GM19438 (cell line): ENCODE measurements at regions not wholly inside any gene's neighbourhood (a gene's known extent, or its start where the extent isn't known, plus 50 kb on each side); places are given as distances from the start of the nearest gene placed in this dataset.

Source experiments
- ATAC-seq: cut with Tn5 transposase; IDR thresholded peaks from one replicate; pipeline ENCODE4 v1.9.1; 2021; ENCODE audit warnings: low read depth; ENCODE audit not compliant: unreplicated experiment

DNA sequence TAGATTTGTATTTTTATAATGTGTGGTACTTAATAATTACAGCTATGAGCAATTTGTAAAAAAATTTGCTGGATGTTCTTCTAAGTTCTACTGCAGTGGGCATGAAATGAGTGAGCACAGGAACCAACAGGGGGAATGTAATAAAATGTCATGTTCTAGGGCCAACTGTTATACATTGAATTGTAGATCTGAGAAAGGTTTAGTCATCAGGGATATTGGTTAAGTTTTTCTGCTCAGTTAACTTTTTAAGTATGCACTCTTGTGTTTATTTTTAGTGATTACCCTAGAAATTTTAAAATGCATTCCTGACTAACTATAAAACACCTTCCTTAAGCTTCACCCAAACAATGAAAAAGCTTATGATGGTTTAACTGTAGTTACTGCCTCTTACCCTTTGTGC is 101.8 kb downstream of the CAND1 start:
- ATAC-seq = no peak

DNA sequence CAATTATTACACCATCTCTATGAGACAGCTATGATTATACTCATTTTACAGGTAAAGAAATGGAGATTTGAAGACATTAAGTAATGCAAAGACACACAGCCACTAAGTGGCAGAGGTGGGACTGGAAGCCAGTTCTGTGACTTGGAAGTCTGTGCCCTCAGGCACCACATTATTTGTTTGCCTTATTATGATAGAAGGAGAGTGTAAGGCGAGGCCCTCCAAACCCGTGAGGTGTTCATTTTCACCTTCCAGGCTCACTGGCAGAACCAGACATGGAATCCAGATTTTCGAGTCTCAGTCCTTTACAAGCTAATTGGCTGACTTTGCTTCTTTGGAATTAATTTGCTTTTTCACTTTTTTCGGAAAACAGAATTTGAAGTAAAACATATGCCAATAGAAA is 107.9 kb downstream of the CAND1 start:
- ATAC-seq = no peak

DNA sequence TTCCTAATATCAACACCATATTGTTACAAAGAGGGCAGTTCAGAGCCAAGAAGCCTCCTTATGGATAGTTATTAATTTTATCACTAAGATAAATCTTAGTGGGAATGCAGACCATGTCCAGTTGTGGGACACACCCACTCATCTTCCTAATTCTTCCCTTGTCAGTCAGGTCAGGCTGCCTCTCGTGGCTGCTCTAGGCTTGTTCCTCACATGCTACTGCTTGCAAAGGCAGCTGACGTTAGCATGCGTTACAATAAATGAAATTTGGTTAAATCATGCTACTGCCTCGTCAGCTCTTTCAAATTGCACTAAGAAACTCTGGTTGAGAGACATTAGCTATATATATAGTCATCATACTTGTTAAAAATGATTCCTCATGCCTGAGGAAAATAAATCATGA is 108.4 kb downstream of the CAND1 start:
- no peak for ATAC-seq

DNA sequence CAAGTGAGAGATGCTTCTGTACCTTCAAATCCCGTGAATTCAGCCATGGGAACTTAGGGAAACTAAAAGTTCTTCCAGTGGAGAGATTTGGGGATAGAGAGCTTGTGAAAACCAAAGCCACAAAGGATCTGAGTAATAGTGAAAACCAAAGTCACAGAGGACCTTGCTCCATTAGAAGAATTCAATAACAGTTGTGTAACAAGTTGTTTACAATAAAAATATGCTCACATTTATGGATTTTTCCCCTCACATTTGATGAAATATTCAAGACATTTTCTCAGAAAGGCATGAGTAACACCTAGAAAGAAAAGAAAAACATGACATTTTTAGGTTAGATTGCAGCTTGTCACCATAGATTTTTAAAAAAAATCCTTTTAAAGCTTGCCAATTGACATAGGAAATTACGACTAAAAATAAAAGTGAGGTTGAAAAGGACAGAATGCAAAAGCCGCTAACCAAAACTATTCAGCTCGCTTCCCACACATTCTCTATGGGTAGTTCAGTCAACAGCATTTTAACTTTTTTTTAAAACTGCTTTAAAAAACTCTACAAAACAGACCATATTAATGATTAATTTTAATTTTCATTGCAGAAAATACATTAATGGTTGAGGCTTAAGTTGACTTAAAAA is 113.2 kb downstream of the CAND1 start:
- no peak for ATAC-seq

DNA sequence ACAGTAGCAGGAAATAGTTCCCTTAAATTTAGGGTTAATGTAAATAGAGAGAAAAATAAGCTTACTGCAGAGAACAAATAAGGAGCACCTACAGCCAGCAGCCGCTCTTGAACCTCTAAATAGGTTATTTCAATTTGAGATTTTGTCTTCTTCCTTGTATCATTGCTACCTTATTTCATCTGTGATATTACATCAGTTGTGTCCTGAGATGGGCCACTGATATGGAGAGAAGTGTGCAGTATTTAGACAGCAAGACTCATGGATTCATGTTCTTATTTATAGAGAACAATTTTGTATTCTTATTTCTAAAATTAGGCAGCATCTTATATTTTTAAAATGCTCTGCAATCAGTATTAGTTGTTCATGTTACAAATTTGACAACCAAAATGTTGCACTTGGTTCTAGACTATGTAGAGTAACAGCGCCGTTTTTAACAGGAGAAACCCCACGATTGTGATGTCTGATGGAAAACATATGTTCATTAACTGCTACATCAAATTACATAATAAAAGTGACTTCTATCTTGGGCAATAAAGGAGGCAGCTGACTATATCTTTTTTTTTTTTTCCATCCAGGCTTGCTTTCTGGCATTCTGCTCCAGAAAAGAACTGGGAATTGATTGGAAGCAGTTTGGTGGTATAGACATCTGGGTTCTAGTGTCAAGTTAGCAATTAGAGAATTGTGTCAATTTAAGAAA is 117.9 kb downstream of the CAND1 start:
- ATAC-seq = no peak

DNA sequence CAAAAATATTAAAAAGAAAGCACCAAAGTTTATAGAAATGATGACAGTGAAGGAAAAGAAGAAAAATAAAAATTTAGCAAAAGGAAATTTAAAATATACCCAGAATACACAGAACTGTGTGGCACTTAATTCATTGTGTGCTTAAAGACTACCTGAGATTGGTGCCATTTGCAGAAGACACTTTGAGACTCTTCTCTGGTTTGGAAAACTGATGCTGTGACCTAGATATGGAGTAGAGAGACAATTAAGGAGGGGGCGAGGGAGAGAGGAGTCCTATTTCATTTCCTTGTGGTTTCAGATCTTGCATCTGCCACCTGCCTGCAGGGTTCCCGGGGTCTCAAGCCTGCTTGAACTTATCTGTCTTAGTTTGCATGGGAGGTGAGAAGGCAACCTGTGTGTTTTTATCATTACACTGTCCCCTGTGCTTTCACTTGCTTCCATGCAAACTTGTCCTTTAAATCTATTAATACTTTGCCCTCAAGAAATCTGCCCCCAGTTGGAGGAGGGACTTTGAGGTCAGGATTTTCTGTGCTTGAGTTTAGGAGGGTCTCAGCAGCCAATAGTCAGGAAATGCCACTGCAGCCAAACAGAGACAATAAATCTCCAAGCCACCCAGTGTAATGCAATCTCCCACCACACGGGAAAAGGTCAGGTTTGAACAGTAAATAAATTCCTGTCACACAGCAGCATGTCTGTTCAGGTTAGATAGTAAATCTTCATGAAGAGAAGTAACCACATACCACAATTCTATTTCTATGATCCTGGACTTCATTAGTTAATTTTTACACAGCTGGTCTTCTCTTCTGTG is 119.4 kb downstream of the CAND1 start:
- ATAC-seq = no peak

DNA sequence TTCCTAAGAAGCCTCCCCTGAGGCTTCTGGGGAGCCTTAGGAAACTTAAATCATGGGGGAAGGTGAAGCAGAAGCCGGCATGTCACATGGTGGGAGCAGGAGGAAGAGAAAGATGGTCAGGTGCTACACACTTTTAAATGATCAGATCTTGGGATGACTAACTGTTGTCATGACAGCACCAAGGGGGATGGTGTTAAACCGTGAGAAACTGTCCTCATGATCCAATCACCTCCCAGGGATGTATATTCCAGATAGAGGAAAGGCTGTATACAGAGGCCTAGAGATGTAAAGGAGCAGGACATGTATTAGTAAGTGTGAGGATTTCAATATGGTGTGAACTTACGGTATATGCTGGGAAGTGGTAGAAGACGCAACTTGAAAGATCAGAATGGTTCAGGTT is 121.1 kb downstream of the CAND1 start:
- ATAC-seq = no peak

DNA sequence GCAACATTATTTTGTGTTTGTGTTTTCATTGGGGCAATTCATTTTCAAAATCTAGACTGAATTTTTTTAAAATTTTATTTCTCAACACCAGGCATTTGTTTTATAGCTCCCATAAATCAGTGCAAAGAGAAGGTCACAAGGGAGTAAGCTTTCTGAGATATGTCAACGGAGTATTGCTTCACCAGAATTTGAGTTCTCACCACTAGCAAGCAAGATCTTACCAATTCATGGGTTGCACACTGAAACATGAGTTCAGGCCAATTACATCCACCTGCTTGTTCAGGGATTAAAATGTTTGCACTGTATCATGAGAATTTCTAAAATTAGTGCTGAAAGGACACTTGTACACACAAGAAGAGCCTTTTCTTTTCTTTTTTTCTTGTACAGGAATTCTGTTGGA is 121.9 kb downstream of the CAND1 start:
- ATAC-seq = no peak

DNA sequence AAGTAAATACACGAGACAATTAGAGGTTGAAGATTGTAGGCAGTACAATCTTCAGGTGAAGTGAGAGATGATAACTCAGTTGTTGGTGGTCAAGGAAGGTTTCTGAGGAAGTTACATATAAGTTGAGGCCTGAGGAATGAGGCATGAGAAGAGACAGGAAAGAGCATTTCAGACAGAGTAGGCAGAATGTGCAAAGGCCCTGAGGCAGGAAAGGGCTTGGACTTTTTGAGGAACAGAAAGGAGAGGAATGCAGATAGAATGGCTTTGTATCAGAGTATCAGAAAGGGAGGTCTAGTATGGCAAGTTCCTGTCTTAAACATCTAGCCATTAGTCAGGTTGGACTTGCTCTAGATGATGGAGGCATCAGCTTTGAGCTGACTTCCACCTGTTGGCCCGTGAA is 122.5 kb downstream of the CAND1 start:
- no peak for ATAC-seq

DNA sequence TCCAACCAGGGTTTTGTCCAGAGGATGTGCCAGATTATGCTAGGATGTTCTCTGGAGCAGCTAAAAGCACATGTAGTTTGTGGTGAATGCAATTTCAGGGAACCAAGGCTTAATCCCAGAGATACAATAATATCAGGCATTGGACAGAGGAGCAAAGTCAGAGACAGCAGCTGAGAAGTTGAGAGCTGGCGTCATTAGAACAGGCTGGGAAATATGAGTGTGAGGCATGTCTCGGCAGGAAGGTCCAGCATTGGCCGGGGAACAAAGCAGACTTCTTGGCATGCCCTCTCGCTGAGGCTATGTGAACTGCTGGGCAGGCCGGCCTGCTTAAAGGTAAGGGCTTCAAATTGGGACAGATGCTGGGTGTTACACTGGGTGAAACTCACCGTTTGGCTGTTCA is 125.4 kb downstream of the CAND1 start:
- no peak for ATAC-seq

DNA sequence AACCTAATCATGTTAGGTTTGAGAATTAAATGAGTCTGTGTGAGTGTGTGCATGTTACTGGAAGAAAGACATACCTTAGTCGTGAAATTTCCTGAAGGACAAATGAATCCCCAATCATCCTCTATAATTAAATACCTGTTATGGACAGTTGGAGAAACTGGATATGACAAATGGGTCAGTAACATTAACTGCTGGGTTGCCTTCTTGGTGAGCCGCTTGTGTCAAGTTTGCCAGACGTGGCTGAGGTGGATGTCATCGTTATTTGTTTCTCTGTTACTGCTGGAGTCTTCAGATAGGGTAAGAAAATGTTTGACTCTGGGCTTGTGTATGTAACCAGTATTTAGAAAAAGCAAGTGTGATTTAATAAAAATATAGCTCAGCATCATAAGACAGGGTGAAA is 131.6 kb downstream of the CAND1 start:
- no peak for ATAC-seq

DNA sequence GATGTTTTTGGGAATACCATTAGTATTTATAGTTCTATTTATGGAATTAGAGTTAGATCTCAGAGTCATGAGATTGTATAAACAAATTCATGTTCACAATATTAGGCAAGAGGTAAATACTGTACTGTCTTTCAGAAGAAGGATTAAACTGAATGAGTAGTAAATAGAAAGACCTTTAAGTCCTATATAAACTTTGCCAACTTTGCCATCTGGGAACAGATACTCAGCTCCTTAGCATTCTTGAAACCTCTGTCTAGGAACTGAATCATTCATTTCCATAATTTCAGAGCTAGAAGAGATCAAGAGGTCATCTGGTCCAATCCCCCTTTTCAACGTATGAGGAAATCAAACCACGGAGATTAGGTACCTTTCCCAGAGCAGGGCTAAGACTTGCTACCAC is 141.1 kb downstream of the CAND1 start:
- no peak for ATAC-seq

DNA sequence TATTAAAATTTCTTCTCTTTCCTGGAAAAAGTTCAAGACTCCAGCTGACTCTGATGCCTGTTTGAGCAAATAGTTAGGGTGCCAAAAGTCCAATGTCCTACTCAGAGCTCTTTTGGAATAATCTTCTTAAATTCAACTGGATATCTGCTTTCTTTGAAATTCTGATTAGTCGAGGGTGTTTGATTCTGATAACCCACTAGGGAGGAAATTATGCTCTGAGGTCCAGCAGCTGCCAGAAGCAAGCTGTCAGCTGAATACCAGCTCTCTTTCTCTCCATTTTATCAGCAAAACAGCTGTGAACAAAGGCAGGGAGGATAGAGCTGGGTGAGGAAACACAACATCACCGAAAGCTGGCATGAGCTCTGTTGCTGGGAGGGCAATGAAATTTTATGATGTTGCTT is 141.5 kb downstream of the CAND1 start:
- no peak for ATAC-seq

DNA sequence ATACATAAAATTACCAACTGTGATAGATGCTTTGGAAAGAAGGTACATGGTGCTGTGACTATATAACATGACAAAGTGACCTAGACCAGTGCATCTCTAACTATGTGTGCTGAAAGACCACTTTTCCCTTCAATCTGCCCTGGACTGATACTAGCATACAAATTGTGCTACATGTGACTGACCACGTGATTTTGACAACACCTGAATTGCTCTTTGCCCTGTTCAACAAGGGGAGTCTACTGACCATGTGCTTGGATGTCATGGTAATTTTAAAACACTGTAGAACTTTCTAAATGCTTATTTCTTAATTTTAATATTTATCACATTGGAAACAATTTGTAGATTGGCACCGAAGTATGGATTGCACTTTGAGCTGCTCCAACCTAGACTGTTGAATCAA is 142.4 kb downstream of the CAND1 start:
- no peak for ATAC-seq

DNA sequence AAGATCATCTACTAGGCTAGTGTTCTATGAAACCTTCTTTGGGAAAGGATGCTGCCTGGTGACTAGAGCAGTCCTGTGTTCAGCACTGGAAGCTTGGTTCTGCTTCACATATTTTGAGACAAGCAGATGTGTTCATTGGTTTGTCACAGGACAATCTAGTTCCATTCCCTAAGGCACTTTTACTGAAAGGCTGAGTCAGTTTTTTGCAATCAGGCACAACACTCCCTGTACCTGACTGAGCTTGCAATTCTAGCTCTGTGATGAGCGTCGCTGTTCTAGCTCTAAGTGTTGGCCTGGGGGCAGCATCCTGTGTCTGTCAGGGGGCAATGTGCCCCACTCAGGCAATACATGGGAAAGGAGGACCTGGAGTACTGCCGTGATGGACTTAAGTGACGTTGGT is 144.4 kb downstream of the CAND1 start:
- no peak for ATAC-seq

DNA sequence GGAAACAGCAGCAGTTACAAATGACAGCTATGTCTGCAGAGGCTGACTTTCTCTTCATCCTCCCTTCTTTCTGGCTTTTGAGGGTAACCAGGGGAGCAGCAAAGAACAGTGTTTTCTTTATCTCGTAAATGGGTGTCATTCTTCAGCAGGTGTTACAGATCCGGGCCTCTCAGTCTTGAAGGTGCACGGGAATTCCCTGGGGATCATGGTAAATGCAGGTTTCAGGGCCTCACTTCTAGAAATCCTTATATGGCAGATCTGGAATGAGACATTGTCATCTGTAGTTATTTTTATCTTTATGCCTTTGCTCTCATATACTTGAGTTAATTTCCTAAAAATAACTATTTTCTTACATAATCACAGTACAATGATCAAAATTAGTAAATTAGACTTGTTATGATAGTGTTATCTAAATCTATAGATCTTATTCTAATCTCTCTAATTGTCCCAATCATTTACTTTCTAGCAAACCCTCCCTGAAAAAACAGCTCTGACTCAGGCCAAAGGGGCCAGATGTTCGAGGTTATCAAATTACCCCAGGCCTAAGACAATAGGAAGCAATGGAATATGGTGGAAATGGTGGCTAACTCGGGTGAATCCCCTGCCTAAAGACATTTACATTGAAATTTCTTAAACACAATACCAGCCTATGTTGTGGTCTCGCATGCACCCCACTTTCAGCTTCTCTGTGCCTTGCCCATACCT is 145.0 kb downstream of the CAND1 start:
- no peak for ATAC-seq

DNA sequence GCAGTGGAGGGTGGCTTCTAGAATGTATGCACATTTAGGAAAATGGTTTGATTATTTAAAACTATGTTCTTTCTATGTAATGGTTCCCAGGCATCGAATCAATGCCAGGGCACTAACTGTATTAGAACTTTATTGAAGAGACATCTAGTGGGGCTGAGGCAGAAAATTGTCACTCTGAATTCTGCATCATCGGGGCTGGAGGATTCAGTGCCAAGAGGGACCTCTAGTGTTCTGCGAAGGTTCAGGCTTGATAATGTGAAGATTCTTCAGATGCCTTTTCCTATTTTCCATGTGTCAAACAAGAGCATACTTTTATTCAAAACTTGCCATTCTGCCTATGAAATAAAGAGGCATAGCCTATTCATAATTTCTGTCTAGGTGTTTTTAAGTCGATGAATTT is 146.3 kb downstream of the CAND1 start:
- no peak for ATAC-seq

DNA sequence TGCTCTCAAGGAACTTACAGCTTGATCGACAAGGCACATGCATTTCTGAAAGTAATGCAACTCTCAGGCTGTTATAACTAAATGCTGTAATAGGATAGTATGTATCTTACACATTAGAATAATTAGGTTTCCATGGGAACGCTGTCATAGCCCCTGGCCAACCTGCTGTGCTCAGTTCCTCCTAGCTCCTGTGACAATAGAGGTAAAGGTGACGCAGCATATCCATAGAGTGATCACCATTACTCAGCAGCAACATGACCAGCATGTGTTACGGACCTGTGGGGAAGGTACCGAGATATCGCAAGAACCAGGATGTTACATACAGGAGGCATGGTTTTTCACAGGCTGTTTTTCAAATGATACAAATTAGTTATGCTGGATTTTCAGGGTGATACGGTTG is 150.7 kb downstream of the CAND1 start:
- ATAC-seq = no peak

DNA sequence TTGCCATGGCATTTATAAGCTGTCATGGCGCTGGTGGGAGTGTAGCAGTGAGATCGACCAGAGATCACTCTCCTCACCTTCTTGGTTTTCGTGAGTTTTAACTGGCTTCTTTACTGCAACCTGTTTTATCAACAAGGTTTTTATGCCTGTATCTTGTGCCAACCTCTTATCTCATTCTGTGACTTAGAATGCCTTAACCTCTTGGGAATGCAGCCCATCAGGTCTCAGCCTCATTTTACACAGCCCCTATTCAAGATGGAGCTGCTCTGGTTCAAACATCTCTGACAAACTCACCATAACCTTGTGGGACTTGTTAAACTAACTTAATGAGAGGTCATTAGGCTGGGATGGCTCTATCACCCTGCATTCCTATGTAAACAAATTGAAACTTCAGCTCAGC is 151.3 kb downstream of the CAND1 start:
- ATAC-seq = no peak

DNA sequence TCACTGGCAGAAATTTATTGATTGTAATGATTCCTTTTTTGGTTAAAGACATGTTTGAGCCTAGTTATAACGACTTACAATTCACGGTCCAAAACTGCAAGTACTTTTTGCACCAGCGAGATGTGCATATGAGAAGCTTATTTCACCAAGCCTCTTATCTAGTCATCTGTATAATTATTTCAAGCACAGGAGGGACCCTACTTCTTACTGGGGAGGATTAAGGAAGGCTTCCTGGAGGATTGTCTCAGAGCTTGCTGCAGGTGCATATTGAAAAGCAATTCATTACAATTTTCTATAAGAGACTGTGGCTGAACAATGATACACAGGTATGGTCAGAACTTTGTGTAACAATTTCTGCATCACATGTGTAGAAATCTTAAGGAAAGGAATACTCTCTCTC is 152.9 kb downstream of the CAND1 start:
- no peak for ATAC-seq

DNA sequence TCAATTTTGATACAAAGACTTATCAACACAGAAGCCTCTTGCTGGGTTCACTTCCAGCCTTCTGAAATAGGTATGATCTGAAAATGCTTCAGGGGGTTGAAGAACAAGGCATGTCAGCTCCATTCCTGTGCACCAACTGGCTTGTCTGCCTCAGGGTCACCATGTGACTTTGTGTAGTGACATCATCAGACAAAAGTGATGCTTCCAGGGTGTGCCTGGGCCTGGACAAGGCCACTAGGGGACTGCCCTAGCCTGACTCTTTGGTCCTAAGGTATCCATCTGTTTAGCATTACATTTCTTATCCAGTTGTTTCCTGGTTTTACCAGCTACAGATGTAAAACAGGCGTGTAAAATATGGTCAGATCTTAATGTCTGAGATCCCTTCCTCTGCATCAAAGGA is 155.6 kb downstream of the CAND1 start:
- no peak for ATAC-seq
